GM10248 (cell line): ENCODE measurements at regions not wholly inside any gene's neighbourhood (a gene's known extent, or its start where the extent isn't known, plus 50 kb on each side); places are given as distances from the start of the nearest gene placed in this dataset.

Experiments
- CTCF ChIA-PET: fragments of 300-600 bp; sonication (Branson Sonifier 250); formaldehyde crosslinking; extraction: SDS; loops from one replicate; lab custom pipeline; 2021; ENCODE audit warnings: antibody characterized with exemption; lab: Yijun Ruan, JAX
- POLR2A ChIA-PET: fragments of 350-650 bp; sonication (Branson Sonifier 250); formaldehyde crosslinking; extraction: SDS; loops from one replicate; lab custom pipeline; 2020; ENCODE audit warnings: antibody characterized with exemption; lab: Yijun Ruan, JAX
- DNase-seq: peaks from one replicate; pipeline ENCODE4 v3.0.0; 2012; ENCODE audit errors: extremely low spot score
- CTCF ChIP-seq: IDR thresholded peaks from 2 replicates; pipeline ENCODE4 v1.5.1; 2012; ENCODE audit warnings: mild to moderate bottlenecking, low read depth; ENCODE audit errors: extremely low read depth, missing control alignments, control extremely low read depth

DNA sequence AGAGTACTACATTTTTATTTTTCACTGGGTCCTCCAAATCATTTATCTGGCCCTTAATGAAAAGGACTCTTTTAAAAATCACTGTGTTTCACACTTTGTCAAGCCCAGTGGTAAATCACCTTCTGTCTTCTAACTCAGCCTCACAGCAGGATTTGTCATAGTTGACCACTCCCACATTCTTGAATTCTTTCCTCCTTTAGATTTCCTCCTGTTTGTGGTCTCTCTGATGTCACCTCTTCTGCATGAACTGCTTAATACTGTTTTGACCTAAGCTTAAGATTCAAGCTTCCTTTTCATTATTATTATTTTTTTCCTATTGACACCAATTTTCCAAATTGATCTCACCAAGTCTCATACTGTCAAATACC is 899.8 kb upstream of the MIR17HG start:
- ChIA-PET POLR2A (no interaction called here), CTCF (interaction anchor here (1.5 kb wide), 1 partner anchor 15 kb away, joined by 4 read pairs; no protein-coding TSS in a partner anchor)
- TF ChIP-seq CTCF: no peak
- no peak for DNase-seq

- TF ChIP-seq CTCF: no peak
- DNase-seq: no peak
- CTCF ChIA-PET: no interaction called here
- POLR2A ChIA-PET: no interaction called here
Measured at GRCh38 chr13:90448466-90449037, 898.9 kb upstream of the MIR17HG start.

DNA sequence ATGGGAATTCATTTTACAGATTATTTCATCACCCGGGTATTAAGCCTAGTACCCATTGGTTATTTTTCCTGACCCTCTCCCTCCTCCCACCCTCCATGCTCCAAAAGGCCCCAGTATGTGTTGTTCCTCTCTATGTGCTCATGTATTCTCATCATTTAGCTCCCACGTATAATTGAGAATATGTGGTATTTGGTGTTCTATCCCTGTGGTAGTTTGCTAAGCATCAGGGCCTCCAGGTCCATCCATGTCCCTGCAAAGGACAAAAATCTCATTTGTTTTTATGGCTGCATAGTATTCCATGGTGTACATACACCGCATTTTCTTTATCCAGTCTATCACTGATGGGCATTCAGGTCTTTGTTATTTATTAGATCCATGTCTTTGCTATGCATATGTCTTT is 894.1 kb upstream of the MIR17HG start:
- no peak for DNase-seq
- no peak for TF ChIP-seq CTCF
- CTCF ChIA-PET: no interaction called here
- POLR2A ChIA-PET: no interaction called here

GRCh38 chr13:90454002-90454636 is 893.4 kb upstream of the MIR17HG start:
- TF ChIP-seq CTCF: no peak
- no peak for DNase-seq
- ChIA-PET CTCF (no interaction called here), POLR2A (no interaction called here)

- CTCF ChIA-PET: no interaction called here
- POLR2A ChIA-PET: no interaction called here
- no peak for TF ChIP-seq CTCF
- no peak for DNase-seq
Measured at GRCh38 chr13:90455067-90455466, 892.4 kb upstream of the MIR17HG start.

DNA sequence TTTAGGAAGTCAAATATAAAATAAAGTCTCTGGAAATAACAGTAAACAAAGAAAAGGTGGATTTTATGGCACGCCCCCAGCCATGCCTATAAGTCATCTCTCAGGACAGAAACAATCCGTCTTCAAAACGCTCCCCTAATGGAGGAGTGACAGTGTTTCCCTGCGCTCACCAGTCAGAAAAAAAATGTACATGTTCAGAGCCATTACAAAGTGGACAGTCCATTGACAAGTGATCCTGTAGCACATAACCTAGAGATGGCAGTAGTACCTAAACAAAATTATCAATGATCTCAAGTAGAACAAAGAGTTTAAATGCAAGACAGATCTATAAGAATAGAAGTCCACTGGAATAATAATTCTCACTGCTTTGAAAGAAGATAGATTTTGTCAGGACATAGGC is 891.7 kb upstream of the MIR17HG start:
- DNase-seq: no peak
- ChIA-PET CTCF (no interaction called here), POLR2A (no interaction called here)
- no peak for TF ChIP-seq CTCF
